Stomach (tissue), 8 donors: ENCODE measurements at regions not wholly inside any gene's neighbourhood (a gene's known extent, or its start where the extent isn't known, plus 50 kb on each side); places are given as distances from the start of the nearest gene placed in this dataset.

ENCODE experiments used
- DNase-seq, 2 donors: peaks; one replicate each; pipeline versions ENCODE4 v3.0.0 to v3.0.0-alpha.2; 2013 to 2019
- H3K27ac ChIP-seq, 5 donors: fragments of 200-600 bp in 4 of 5; sonication (generic) in 4 of 5; one replicate each; pipeline ENCODE4 v1.5.1; 2013 to 2019; ENCODE audit warnings: mild to moderate bottlenecking in 1 of 5, moderate library complexity in 1 of 5
- H3K27me3 ChIP-seq, 3 donors: fragments of 200-600 bp; sonication (generic); one replicate each; pipeline ENCODE4 v1.5.1; 2017 to 2019; ENCODE audit warnings: mixed run types in 1 of 3
- H3K36me3 ChIP-seq, 4 donors: fragments of 200-600 bp; sonication (generic); 1 replicate in 3 of 4; 2 replicates in 1 of 4; pipeline ENCODE4 v1.5.1; 2016 to 2019
- H3K4me1 ChIP-seq, 4 donors: fragments of 200-600 bp; sonication (generic); one replicate each; pipeline ENCODE4 v1.5.1; 2016 to 2019
- H3K4me3 ChIP-seq, 4 donors: fragments of 200-600 bp; sonication (generic) in 3 of 4; one replicate each; pipeline ENCODE4 v1.5.1; 2016 to 2019; ENCODE audit warnings: mild to moderate bottlenecking in 1 of 4
- H3K9me3 ChIP-seq, 4 donors: fragments of 200-600 bp; sonication (generic); one replicate each; pipeline ENCODE4 v1.5.1; 2016 to 2019
- EP300 ChIP-seq: sonication (generic); formaldehyde crosslinking; IDR thresholded peaks from one replicate; pipeline ENCODE4 v1.6.1; 2017; ENCODE audit warnings: antibody characterized with exemption
- POLR2A ChIP-seq, 4 donors: fragments of 450-650 bp; IDR thresholded peaks; one replicate each; pipeline ENCODE4 v1.6.1; 2016; ENCODE audit warnings: antibody characterized with exemption in 4 of 4, control low read depth in 2 of 4, mild to moderate bottlenecking in 1 of 4, moderate library complexity in 1 of 4
- POLR2AphosphoS5 ChIP-seq, 3 donors: sonication (generic); formaldehyde crosslinking; IDR thresholded peaks; one replicate each; pipeline ENCODE4 v1.6.1; 2016; ENCODE audit warnings: antibody characterized with exemption in 3 of 3
- WGBS, 5 donors: extraction: QIAGEN DNeasy Blood & Tissue Kit in 3 of 5; methylation state at CpG; one replicate each; pipeline versions ENCODE4 v1.1.5 to v1.1.7; 2013 to 2018; 5-methylcytosine and 5-hydroxymethylcytosine counted together
- intact Hi-C: fragments of 100-400 bp; cut with DNase I; formaldehyde crosslinking; loops from one replicate; pipeline ENCODE4 v1.15.1; 2023; ENCODE audit warnings: low total_unique reads
- TF ChIP-seq, protein P1 (sequence below), 7 experiments: fragments of 450-650 bp in 4 of 7; fragments of 200-600 bp in 3 of 7; sonication (generic) in 3 of 7; IDR thresholded peaks; one replicate each; pipeline ENCODE4 v1.5.1; 2016 to 2019; ENCODE audit warnings: antibody characterized with exemption in 7 of 7, control low read depth in 2 of 7, mild to moderate bottlenecking in 1 of 7
- donor health status: healthy with polysubstance abuse.
- donor health status: Bipolar disorder and iron deficiency.
- donor health status: healthy.

- Histone ChIP-seq H3K36me3 (no peaks in the 10 kb centered on the region), H3K27me3 (no peaks in the 10 kb centered on the region), H3K4me1 (no peaks in the 10 kb centered on the region), H3K4me3 (no peak overlapping the region), H3K9me3 (peaks cover 0 to 15% (median 0%) of the 10 kb centered on the region in 4 donors), H3K27ac (no peak overlapping the region)
- 57 to 82% (median 68%) methylated on average over 4 of the region's 4 CpGs for whole genome bisulfite sequencing, 5 donors
- DNase-seq = no peak
- intact Hi-C loops = no loop called here
- TF ChIP-seq EP300 = no peak
- no peak for TF ChIP-seq POLR2A (IDR thresholded peaks at IDR 0.05)
- TF ChIP-seq POLR2AphosphoS5 (IDR thresholded peaks at IDR 0.05) = no peak
- TF ChIP-seq, protein P1, sequence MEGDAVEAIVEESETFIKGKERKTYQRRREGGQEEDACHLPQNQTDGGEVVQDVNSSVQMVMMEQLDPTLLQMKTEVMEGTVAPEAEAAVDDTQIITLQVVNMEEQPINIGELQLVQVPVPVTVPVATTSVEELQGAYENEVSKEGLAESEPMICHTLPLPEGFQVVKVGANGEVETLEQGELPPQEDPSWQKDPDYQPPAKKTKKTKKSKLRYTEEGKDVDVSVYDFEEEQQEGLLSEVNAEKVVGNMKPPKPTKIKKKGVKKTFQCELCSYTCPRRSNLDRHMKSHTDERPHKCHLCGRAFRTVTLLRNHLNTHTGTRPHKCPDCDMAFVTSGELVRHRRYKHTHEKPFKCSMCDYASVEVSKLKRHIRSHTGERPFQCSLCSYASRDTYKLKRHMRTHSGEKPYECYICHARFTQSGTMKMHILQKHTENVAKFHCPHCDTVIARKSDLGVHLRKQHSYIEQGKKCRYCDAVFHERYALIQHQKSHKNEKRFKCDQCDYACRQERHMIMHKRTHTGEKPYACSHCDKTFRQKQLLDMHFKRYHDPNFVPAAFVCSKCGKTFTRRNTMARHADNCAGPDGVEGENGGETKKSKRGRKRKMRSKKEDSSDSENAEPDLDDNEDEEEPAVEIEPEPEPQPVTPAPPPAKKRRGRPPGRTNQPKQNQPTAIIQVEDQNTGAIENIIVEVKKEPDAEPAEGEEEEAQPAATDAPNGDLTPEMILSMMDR (IDR thresholded peaks at IDR 0.05) = no peak
Observed at GRCh38 chr1:218139761-218140160, 145.3 kb upstream of the RRP15 start.

- TF ChIP-seq, protein P1 (IDR thresholded peaks at IDR 0.05) = no peak
- TF ChIP-seq POLR2A (IDR thresholded peaks at IDR 0.05) = no peak
- TF ChIP-seq POLR2AphosphoS5 (IDR thresholded peaks at IDR 0.05) = no peak
- no peak for TF ChIP-seq EP300
- intact Hi-C loops = no loop called here
- Histone ChIP-seq H3K9me3 (no peaks in the 10 kb centered on the region), H3K27ac (no peak overlapping the region), H3K4me1 (no peaks in the 10 kb centered on the region), H3K4me3 (no peak overlapping the region), H3K27me3 (peaks cover 0 to 27% (median 8%) of the 10 kb centered on the region in 3 donors), H3K36me3 (no peaks in the 10 kb centered on the region)
- WGBS, 5 donors = 9 to 14% (median 9%) methylated on average over 14 to 15 of the region's 15 CpGs
- peak in 1 of 2 donors; percentile 54 for DNase-seq
Observed at GRCh38 chr1:218156595-218156994, 128.5 kb upstream of the RRP15 start.

DNA sequence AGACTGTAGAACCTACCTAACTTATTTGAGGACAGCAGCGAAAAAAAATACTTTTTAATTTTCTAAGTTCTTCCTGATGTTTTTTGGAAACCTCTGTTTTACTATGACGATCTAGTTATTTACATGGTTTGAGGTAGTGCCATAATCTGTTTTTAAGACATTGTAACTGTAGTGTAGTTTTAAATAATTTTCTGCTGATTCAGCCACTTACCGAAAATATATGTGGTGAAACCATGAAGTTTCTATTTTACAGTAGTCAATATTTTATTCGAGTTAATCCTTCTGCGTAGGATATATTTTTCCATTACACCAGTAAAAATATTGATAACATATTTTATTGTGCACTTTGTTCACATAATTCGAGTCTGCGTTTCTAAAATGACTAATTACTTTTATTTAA lies 121.7 kb upstream of the RRP15 start:
- no peak for TF ChIP-seq EP300
- no peak for TF ChIP-seq POLR2AphosphoS5 (IDR thresholded peaks at IDR 0.05)
- H3K4me3 ChIP-seq = no peak overlapping the region
- H3K27me3 ChIP-seq = peaks cover 16 to 76% (median 32%) of the 10 kb centered on the region in 3 donors
- H3K9me3 ChIP-seq = no peaks in the 10 kb centered on the region
- no peaks in the 10 kb centered on the region for H3K36me3 ChIP-seq
- intact Hi-C loops = no loop called here
- no peak overlapping the region for H3K27ac ChIP-seq
- 53 to 67% (median 57%) methylated on average over 7 of the region's 7 CpGs for WGBS, 5 donors
- peaks cover 21 to 28% (median 23%) of the 10 kb centered on the region in 4 donors for H3K4me1 ChIP-seq
- no peak for DNase-seq

- peaks cover 16 to 86% (median 35%) of the 10 kb centered on the region in 3 donors for H3K27me3 ChIP-seq
- H3K4me1 ChIP-seq = peaks cover 21 to 28% (median 23%) of the 10 kb centered on the region in 4 donors
- 1 to 3% (median 2%) methylated on average over 21 to 68 of the region's 68 CpGs for WGBS, 5 donors
- TF ChIP-seq EP300 = no peak
- no peak for TF ChIP-seq POLR2AphosphoS5 (IDR thresholded peaks at IDR 0.05)
- TF ChIP-seq, protein P1 (IDR thresholded peaks at IDR 0.05) = no peak
- TF ChIP-seq POLR2A (IDR thresholded peaks at IDR 0.05) = no peak
- H3K36me3 ChIP-seq = no peaks in the 10 kb centered on the region
- DNase-seq = peak in 1 of 2 donors; percentile 72
- peak overlapping the region in 1 of 5 donors; percentile 56 for H3K27ac ChIP-seq
- peak overlapping the region; percentile 44 to 66 (median 52) for H3K4me3 ChIP-seq
- H3K9me3 ChIP-seq = no peaks in the 10 kb centered on the region
- intact Hi-C loops = no loop called here
Observed at GRCh38 chr1:218164111-218164929, 120.8 kb upstream of the RRP15 start.
